ENCODE measurements at regions not wholly inside any gene's neighbourhood (a gene's known extent, or its start where the extent isn't known, plus 50 kb on each side); places are given as distances from the start of the nearest gene placed in this dataset.
A peak's percentile ranks its signal among the peaks of the same experiment; 100 is the strongest.

DNA sequence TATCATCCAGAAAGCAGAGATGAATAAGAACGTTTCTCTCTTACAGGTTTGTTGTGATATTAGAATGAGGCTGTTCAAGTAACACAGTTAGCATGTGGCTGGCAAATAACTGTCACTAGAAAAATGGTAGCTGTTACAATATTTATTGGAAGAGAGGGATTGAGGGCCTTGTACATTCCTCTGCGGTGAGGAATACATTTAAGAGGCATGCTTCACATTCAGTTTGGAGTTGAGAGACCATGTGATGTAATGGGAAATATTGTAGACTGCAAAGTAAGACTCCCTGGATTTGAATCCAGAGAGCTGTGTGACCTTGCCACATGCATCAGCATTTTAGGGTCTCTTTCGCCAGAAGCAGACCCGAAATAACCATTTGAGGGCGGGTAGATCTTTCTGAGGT, 104.8 kb upstream of the KIT start:
- BruUV-seq (replicated peaks), result no TSS peak
- H3K4me3 ChIP-seq (ENCODE audit: insufficient read depth, low read depth, low read length), result no peak overlapping the region
- no peak overlapping the region for H2AK9ac ChIP-seq (replicated peaks; ENCODE audit: low read depth, low read length, poor library complexity)
- intact Hi-C loops (cut with micrococcal nuclease) (no loop called here), dilution Hi-C loops (cut with HindIII; ENCODE audit: low sequenced_read_pairs, unreplicated experiment) (no loop called here), in situ Hi-C loops (cut with MboI; ENCODE audit: low sequenced_read_pairs) (no loop called here)
- WGBS, 2 experiments (ENCODE audit: extremely low coverage in 2 of 2, insufficient read length in 1 of 2), result 68% methylated on average over 3 of the region's 5 CpGs; no CpG with 5 or more reads in 1 of the 2 experiments
- CTCF ChIA-PET, result no interaction called here
- peak overlapping the region; percentile 52; the same call in 1 of the 2 replicates for H3K4me2 ChIP-seq (ENCODE audit: low read depth, low read length)
- peak overlapping the region; percentile 69 for H2BK120ac ChIP-seq (ENCODE audit: low read depth, low read length)
- peak overlapping the region; percentile 5 for H2AFZ ChIP-seq (replicated peaks; ENCODE audit: low read length, poor library complexity)
- H3K4ac ChIP-seq (ENCODE audit: low read depth, low read length), result peak overlapping the region; percentile 65; the same call in 1 of the 2 replicates
- no peak overlapping the region for H3K23ac ChIP-seq (ENCODE audit: low read depth, low read length)
- peaks cover 4% of the 10 kb centered on the region; the same call in 1 of the 2 replicates for H3K9me1 ChIP-seq (ENCODE audit: insufficient read depth, low read length)
- no peak overlapping the region for H2BK5ac ChIP-seq (ENCODE audit: low read depth, low read length, poor library complexity, severe bottlenecking)
- H3K36me3 ChIP-seq (ENCODE audit: control insufficient read depth, insufficient read depth, low read length), result no peaks in the 10 kb centered on the region
- H4K5ac ChIP-seq (ENCODE audit: low read depth, low read length), result no peak overlapping the region
- POLR2A ChIA-PET (ENCODE audit: unreplicated experiment), result no interaction called here
- H2AK5ac ChIP-seq (ENCODE audit: low read depth, low read length), result peak overlapping the region; percentile 83; the same call in 1 of the 2 replicates
- H2BK20ac ChIP-seq (ENCODE audit: low read depth, low read length), result peak overlapping the region; percentile 70; the same call in 1 of the 2 replicates
- H2BK15ac ChIP-seq (ENCODE audit: low read depth, low read length), result peak overlapping the region; percentile 57; the same call in 1 of the 3 replicates
- no peak overlapping the region for H3K9ac ChIP-seq (ENCODE audit: low read depth, low read length)
- no peaks in the 10 kb centered on the region for H3K27me3 ChIP-seq (ENCODE audit: control insufficient read depth, insufficient read depth, low read length)
- peak overlapping the region; percentile 44; the same call in 1 of the 2 replicates for H4K91ac ChIP-seq (ENCODE audit: insufficient read depth, low read depth, low read length)
- H3K79me1 ChIP-seq (ENCODE audit: low read depth in 1 of 2, low read length in 2 of 2), result no peaks in the 10 kb centered on the region
- H3K14ac ChIP-seq (replicated peaks; ENCODE audit: low read depth, low read length), result peak overlapping the region; percentile 38
- TF ChIP-seq POLR2A (IDR thresholded peaks at IDR 0.05; ENCODE audit: low read depth, low read length), result no peak
- no peak for TF ChIP-seq FOS (IDR thresholded peaks at IDR 0.05; ENCODE audit: low read depth, low read length)
- TF ChIP-seq NFE2L2 (IDR thresholded peaks at IDR 0.05; ENCODE audit: low read depth, low read length), result no peak
- TF ChIP-seq CEBPB (IDR thresholded peaks at IDR 0.05; ENCODE audit: low read depth, low read length), result no peak
- no peak for TF ChIP-seq MAZ (IDR thresholded peaks at IDR 0.05; ENCODE audit: borderline replicate concordance, low read depth, low read length)
- H4K8ac ChIP-seq (ENCODE audit: low read depth in 2 of 2, low read length in 2 of 2), result peak overlapping the region in 1 of 2 experiments; percentile 45; a peak in 1 of 4 replicates
- H3K4me1 ChIP-seq (ENCODE audit: control insufficient read depth, insufficient read depth, low read length), result peaks cover 6% of the 10 kb centered on the region; the same call in 1 of the 2 replicates
- H3K56ac ChIP-seq (ENCODE audit: extremely low read depth, insufficient read depth, low read length), result peak overlapping the region; percentile 16; the same call in 1 of the 2 replicates
- H3K9me3 ChIP-seq (ENCODE audit: control insufficient read depth, insufficient read depth, low read length), result no peaks in the 10 kb centered on the region
- no peaks in the 10 kb centered on the region for H4K20me1 ChIP-seq (ENCODE audit: insufficient read depth, low read length)
- peak overlapping the region; percentile 60; the same call in 1 of the 2 replicates for H3K18ac ChIP-seq (ENCODE audit: low read depth, low read length)
- ATAC-seq (ENCODE audit: low read depth) (peak; percentile 86), DNase-seq (peak; percentile 70)
- H3K27ac ChIP-seq (ENCODE audit: insufficient read depth, low read length), result no peak overlapping the region

Data from IMR-90 (cell line).